CD14-positive monocyte (primary cell): ENCODE measurements at regions not wholly inside any gene's neighbourhood (a gene's known extent, or its start where the extent isn't known, plus 50 kb on each side); places are given as distances from the start of the nearest gene placed in this dataset.

Source experiments
- DNase-seq, 3 donors: peaks; one replicate each; pipeline ENCODE4 v3.0.0-alpha.2; 2011 to 2022
- H2AFZ ChIP-seq: 2 replicates; pipeline ENCODE4 v1.6.0; 2012; ENCODE audit warnings: mild to moderate bottlenecking, low read depth, low read length, inconsistent platforms; ENCODE audit not compliant: insufficient read depth, poor library complexity, severe bottlenecking
- H3K27ac ChIP-seq, 2 donors: 1 replicate in 1 of 2; 2 replicates in 1 of 2; pipeline ENCODE4 v1.5.1; 2012 to 2013; ENCODE audit warnings: low read length in 2 of 2, control low read depth in 1 of 2, inconsistent platforms in 1 of 2, low read depth in 1 of 2, mild to moderate bottlenecking in 1 of 2
- H3K27me3 ChIP-seq, 2 donors: one replicate each; pipeline versions ENCODE4 v1.6.0 to v1.6.1; 2011 to 2013; ENCODE audit warnings: low read length in 2 of 2; ENCODE audit not compliant: control insufficient read depth in 2 of 2, insufficient read depth in 2 of 2
- H3K36me3 ChIP-seq, 2 donors: replicated peaks in 1 of 2; 1 replicate in 1 of 2; 2 replicates in 1 of 2; pipeline versions ENCODE4 v1.5.1 to v1.6.1; 2012 to 2013; ENCODE audit warnings: low read length in 2 of 2, control low read depth in 1 of 2, inconsistent platforms in 1 of 2, mild to moderate bottlenecking in 1 of 2; ENCODE audit not compliant: insufficient read depth in 2 of 2, control insufficient read depth in 1 of 2
- H3K4me1 ChIP-seq, 2 donors: 1 replicate in 1 of 2; 2 replicates in 1 of 2; pipeline versions ENCODE4 v1.5.1 to v1.6.1; 2012 to 2013; ENCODE audit warnings: low read length in 2 of 2, control low read depth in 1 of 2, inconsistent platforms in 1 of 2, mild to moderate bottlenecking in 1 of 2, moderate library complexity in 1 of 2; ENCODE audit not compliant: insufficient read depth in 2 of 2, control insufficient read depth in 1 of 2
- H3K4me2 ChIP-seq: replicated peaks from 2 replicates; pipeline ENCODE3; 2012; ENCODE audit warnings: low read length, moderate library complexity, mild to moderate bottlenecking; ENCODE audit not compliant: poor library complexity, severe bottlenecking; ENCODE audit errors: extremely low read depth
- H3K4me3 ChIP-seq, 3 experiments: fragments of 200-600 bp in 1 of 3; sonication (generic) in 1 of 3; replicated peaks in 1 of 3; 1 replicate in 2 of 3; 2 replicates in 1 of 3; pipeline ENCODE4 v1.5.1; 2011 to 2013; ENCODE audit warnings: low read length in 3 of 3, mild to moderate bottlenecking in 3 of 3, control low read depth in 2 of 3, low read depth in 2 of 3, inconsistent platforms in 1 of 3, moderate library complexity in 1 of 3
- H3K79me2 ChIP-seq: 2 replicates; pipeline ENCODE4 v1.6.0; 2012; ENCODE audit warnings: mild to moderate bottlenecking, control low read depth, inconsistent platforms, low read length, moderate library complexity; ENCODE audit not compliant: insufficient read depth
- H3K9ac ChIP-seq: 2 replicates; pipeline ENCODE4 v1.6.0; 2017; ENCODE audit warnings: low read length, mild to moderate bottlenecking; ENCODE audit not compliant: insufficient read depth, poor library complexity, severe bottlenecking
- H3K9me3 ChIP-seq, 2 donors: replicated peaks in 1 of 2; 1 replicate in 1 of 2; 2 replicates in 1 of 2; pipeline versions ENCODE4 v1.5.1 to v1.6.1; 2012 to 2013; ENCODE audit warnings: low read length in 2 of 2, control low read depth in 1 of 2; ENCODE audit not compliant: control insufficient read depth in 1 of 2, insufficient read depth in 1 of 2
- H4K20me1 ChIP-seq: 2 replicates; pipeline ENCODE4 v1.6.0; 2012; ENCODE audit warnings: mild to moderate bottlenecking, low read length, control low read depth, moderate library complexity; ENCODE audit not compliant: insufficient read depth
- H3K27ac Mint-ChIP-seq, 7 donors: one replicate each; pipeline ENCODE4 v1.8.0; 2020; ENCODE audit warnings: mild to moderate bottlenecking in 7 of 7, mixed read lengths in 7 of 7, moderate library complexity in 6 of 7, inconsistent platforms in 2 of 7
- H3K27me3 Mint-ChIP-seq, 3 donors: one replicate each; pipeline ENCODE4 v1.8.0; 2021 to 2022; ENCODE audit warnings: low read depth in 3 of 3, mild to moderate bottlenecking in 3 of 3, mixed read lengths in 3 of 3, moderate library complexity in 3 of 3, inconsistent platforms in 1 of 3
- H3K36me3 Mint-ChIP-seq, 2 donors: one replicate each; pipeline ENCODE4 v1.8.0; 2020; ENCODE audit warnings: mixed read lengths in 2 of 2, inconsistent platforms in 1 of 2, mild to moderate bottlenecking in 1 of 2
- H3K4me1 Mint-ChIP-seq: one replicate; pipeline ENCODE4 v1.8.0; 2020; ENCODE audit warnings: mild to moderate bottlenecking, mixed read lengths
- H3K4me3 Mint-ChIP-seq, 2 donors: one replicate each; pipeline ENCODE4 v1.8.0; 2020; ENCODE audit warnings: mild to moderate bottlenecking in 2 of 2, mixed read lengths in 2 of 2, moderate library complexity in 1 of 2
- H3K9me3 Mint-ChIP-seq, 7 donors: one replicate each; pipeline ENCODE4 v1.8.0; 2020 to 2022; ENCODE audit warnings: mixed read lengths in 7 of 7, mild to moderate bottlenecking in 6 of 7, moderate library complexity in 6 of 7, inconsistent platforms in 2 of 7
- WGBS: methylation state at CpG from one replicate; pipeline ENCODE4 v1.1.5; 2013; ENCODE audit warnings: missing lambda C conversion rate; ENCODE audit not compliant: insufficient coverage; 5-methylcytosine and 5-hydroxymethylcytosine counted together
- intact Hi-C, 2 donors: fragments of 100-400 bp; cut with micrococcal nuclease; formaldehyde crosslinking; loops; one replicate each; pipeline versions ENCODE4 v1.15.0 to v1.15.1; 2023
- TF ChIP-seq, protein P1 (sequence below): fragments of 200-600 bp; IDR thresholded peaks from one replicate; pipeline ENCODE4 v1.8.0; 2022; ENCODE audit warnings: antibody characterized with exemption, mild to moderate bottlenecking

DNA sequence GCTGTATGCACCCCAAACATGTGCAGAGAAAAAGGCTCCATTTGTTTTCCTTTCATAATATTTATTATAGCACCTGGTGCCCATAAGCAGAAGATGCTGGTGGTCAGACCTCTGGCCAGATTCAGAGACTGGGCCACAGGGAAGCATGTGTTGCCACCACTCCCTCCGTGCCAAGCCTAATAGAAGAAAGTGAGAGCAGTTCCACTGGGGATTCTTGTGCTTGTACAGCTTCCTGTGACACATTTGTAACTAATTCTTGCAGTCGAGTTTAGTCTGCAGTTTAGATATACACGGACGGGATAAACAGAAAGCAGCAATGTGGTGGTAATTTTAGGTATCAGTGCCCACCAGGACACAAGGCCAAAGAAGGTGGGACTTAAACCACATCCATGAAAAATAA, 135.4 kb upstream of the PIEZO2 start:
- no peak overlapping the region for H3K27ac Mint-ChIP-seq
- Histone ChIP-seq H3K27me3 (no peaks in the 10 kb centered on the region), H3K79me2 (no peaks in the 10 kb centered on the region), H3K4me2 (no peak overlapping the region), H3K4me1 (no peaks in the 10 kb centered on the region), H3K36me3 (no peaks in the 10 kb centered on the region), H2AFZ (no peak overlapping the region), H3K4me3 (no peak overlapping the region), H4K20me1 (no peaks in the 10 kb centered on the region), H3K9me3 (no peaks in the 10 kb centered on the region), H3K27ac (no peak overlapping the region), H3K9ac (no peak overlapping the region)
- 85% methylated on average over 2 of the region's 4 CpGs for whole genome bisulfite sequencing
- no peak for DNase-seq
- peaks cover 2 to 9% (median 3%) of the 10 kb centered on the region in 7 donors for H3K9me3 Mint-ChIP-seq
- intact Hi-C loops, result no loop called here
- no peaks in the 10 kb centered on the region for H3K36me3 Mint-ChIP-seq
- no peaks in the 10 kb centered on the region for H3K4me1 Mint-ChIP-seq
- TF ChIP-seq, protein P1, sequence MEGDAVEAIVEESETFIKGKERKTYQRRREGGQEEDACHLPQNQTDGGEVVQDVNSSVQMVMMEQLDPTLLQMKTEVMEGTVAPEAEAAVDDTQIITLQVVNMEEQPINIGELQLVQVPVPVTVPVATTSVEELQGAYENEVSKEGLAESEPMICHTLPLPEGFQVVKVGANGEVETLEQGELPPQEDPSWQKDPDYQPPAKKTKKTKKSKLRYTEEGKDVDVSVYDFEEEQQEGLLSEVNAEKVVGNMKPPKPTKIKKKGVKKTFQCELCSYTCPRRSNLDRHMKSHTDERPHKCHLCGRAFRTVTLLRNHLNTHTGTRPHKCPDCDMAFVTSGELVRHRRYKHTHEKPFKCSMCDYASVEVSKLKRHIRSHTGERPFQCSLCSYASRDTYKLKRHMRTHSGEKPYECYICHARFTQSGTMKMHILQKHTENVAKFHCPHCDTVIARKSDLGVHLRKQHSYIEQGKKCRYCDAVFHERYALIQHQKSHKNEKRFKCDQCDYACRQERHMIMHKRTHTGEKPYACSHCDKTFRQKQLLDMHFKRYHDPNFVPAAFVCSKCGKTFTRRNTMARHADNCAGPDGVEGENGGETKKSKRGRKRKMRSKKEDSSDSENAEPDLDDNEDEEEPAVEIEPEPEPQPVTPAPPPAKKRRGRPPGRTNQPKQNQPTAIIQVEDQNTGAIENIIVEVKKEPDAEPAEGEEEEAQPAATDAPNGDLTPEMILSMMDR, result no peak
- peaks cover 1% of the 10 kb centered on the region in 3 donors for H3K27me3 Mint-ChIP-seq
- H3K4me3 Mint-ChIP-seq, result no peak overlapping the region

DNA sequence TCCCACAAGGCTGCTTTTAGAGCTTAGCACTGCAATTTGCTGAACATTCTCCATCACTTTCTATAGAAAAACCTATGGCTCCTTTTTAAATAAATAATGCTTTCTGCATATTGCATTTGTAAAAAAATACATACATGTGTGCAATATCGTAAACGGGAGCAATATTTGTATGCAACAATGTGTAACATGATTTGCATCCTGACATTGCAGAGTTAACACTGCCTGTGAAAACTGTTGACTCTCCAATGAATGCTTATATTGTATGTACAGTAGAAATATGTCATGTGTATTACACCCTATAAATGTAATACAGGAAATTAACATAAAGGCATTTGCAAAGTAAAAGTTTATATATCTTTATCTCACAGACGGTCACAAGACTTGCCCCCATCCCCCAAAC, 135.0 kb upstream of the PIEZO2 start:
- no peaks in the 10 kb centered on the region for H3K27me3 ChIP-seq

More for the DNA sequence above, 135.0 kb upstream of the PIEZO2 start:
- Histone ChIP-seq H4K20me1 (no peaks in the 10 kb centered on the region), H3K9ac (no peak overlapping the region), H3K4me3 (no peak overlapping the region), H3K79me2 (no peaks in the 10 kb centered on the region), H3K9me3 (no peaks in the 10 kb centered on the region), H3K4me2 (no peak overlapping the region), H3K27ac (no peak overlapping the region), H2AFZ (no peak overlapping the region), H3K4me1 (no peaks in the 10 kb centered on the region), H3K36me3 (no peaks in the 10 kb centered on the region)
- no peaks in the 10 kb centered on the region for H3K4me1 Mint-ChIP-seq
- no peak for DNase-seq
- intact Hi-C loops, result no loop called here
- H3K27ac Mint-ChIP-seq, result no peak overlapping the region
- WGBS, result no CpG with 5 or more reads among the region's 3 CpGs
- H3K9me3 Mint-ChIP-seq, result peaks cover 2 to 10% (median 8%) of the 10 kb centered on the region in 7 donors
- TF ChIP-seq, protein P1, result no peak
- H3K4me3 Mint-ChIP-seq, result no peak overlapping the region
- H3K36me3 Mint-ChIP-seq, result no peaks in the 10 kb centered on the region
- peaks cover 0 to 1% (median 1%) of the 10 kb centered on the region in 3 donors for H3K27me3 Mint-ChIP-seq
